ENCODE measurements at regions not wholly inside any gene's neighbourhood (a gene's known extent, or its start where the extent isn't known, plus 50 kb on each side); places are given as distances from the start of the nearest gene placed in this dataset.

GRCh38 chr6:14578994-14579393, 461.4 kb downstream of the CD83 start:
- H3K27me3 ChIP-seq (ENCODE audit: insufficient read depth, low read length) = no peaks in the 10 kb centered on the region
- H3K79me2 ChIP-seq (ENCODE audit: insufficient read depth, low read length) = no peaks in the 10 kb centered on the region
- H2BK15ac ChIP-seq (ENCODE audit: low read depth, low read length) = no peak overlapping the region
- H3K56ac ChIP-seq (ENCODE audit: insufficient read length, low read depth, low read length) = no peak overlapping the region
- no peak overlapping the region for H3K27ac ChIP-seq (ENCODE audit: insufficient read length, low read depth, low read length)
- peaks cover 3 to 4% of the 10 kb centered on the region in 2 experiments; a peak in 3 of 5 replicates for H3K9me3 Mint-ChIP-seq
- H3K27ac Mint-ChIP-seq = no peak overlapping the region
- no peaks in the 10 kb centered on the region for H3K23me2 ChIP-seq (ENCODE audit: insufficient read length, low read depth, low read length, poor library complexity, severe bottlenecking)
- no peak overlapping the region for H2BK20ac ChIP-seq (ENCODE audit: low read depth, low read length, poor library complexity, severe bottlenecking)
- no peak overlapping the region for H2BK120ac ChIP-seq (ENCODE audit: low read depth, low read length, poor library complexity, severe bottlenecking)
- no peaks in the 10 kb centered on the region for H3K9me3 ChIP-seq (ENCODE audit: control insufficient read depth, low read depth, low read length)
- no peak overlapping the region for H4K8ac ChIP-seq (replicated peaks; ENCODE audit: insufficient read length, low read depth, low read length)
- peaks cover 2% of the 10 kb centered on the region; the same call in 1 of the 2 replicates for H3K27me3 Mint-ChIP-seq (ENCODE audit: low read depth)
- no peak overlapping the region for H3K18ac ChIP-seq (ENCODE audit: insufficient read length, low read depth, low read length)
- no peak for DNase-seq
- no peak overlapping the region for H3K4ac ChIP-seq (ENCODE audit: low read depth, low read length)
- no peak overlapping the region for H2BK5ac ChIP-seq (ENCODE audit: insufficient read length, low read length)
- no peak overlapping the region for H3K23ac ChIP-seq (ENCODE audit: insufficient read length, low read depth, low read length)
- no peak for TF ChIP-seq CTCF (conservative IDR thresholded peaks at IDR 0.05)
- no peaks in the 10 kb centered on the region for H3K79me1 ChIP-seq (ENCODE audit: insufficient read depth, low read depth, low read length, poor library complexity, severe bottlenecking)
- H3K14ac ChIP-seq (ENCODE audit: insufficient read depth, low read length) = no peak overlapping the region
- H3K4me1 ChIP-seq (ENCODE audit: insufficient read depth, low read length) = no peaks in the 10 kb centered on the region
- no peak overlapping the region for H3K9ac ChIP-seq (ENCODE audit: extremely low read depth, insufficient read length, low read length)
- H2AFZ ChIP-seq (ENCODE audit: low read length) = no peak overlapping the region
- no peak overlapping the region for H3K4me3 Mint-ChIP-seq
- peaks cover 0 to 4% (median 0%) of the 10 kb centered on the region in 3 experiments; a peak in 3 of 7 replicates for H3K36me3 Mint-ChIP-seq (ENCODE audit: insufficient read depth in 1 of 3, low read depth in 3 of 3)
- no CpG with 5 or more reads among the region's 3 CpGs for WGBS (ENCODE audit: extremely low coverage, insufficient read length, low lambda C conversion rate)
- no peak overlapping the region for H2AK5ac ChIP-seq (ENCODE audit: insufficient read length, low read length)
- no peak overlapping the region for H4K5ac ChIP-seq (ENCODE audit: insufficient read length, low read depth, low read length)
- no peak overlapping the region for H3T11ph ChIP-seq (ENCODE audit: low read length)
- no peak overlapping the region for H4K91ac ChIP-seq (ENCODE audit: insufficient read length, low read depth, low read length)
- no peak overlapping the region for H3K4me2 ChIP-seq (ENCODE audit: insufficient read depth, insufficient read length, low read length)
- no peaks in the 10 kb centered on the region for H4K20me1 ChIP-seq (ENCODE audit: control insufficient read depth, insufficient read depth, insufficient read length)
- no peaks in the 10 kb centered on the region for H3K4me1 Mint-ChIP-seq
- H2BK12ac ChIP-seq (ENCODE audit: insufficient read length, low read depth, low read length) = no peak overlapping the region
